ENCODE measurements at regions not wholly inside any gene's neighbourhood (a gene's known extent, or its start where the extent isn't known, plus 50 kb on each side); places are given as distances from the start of the nearest gene placed in this dataset.

- Histone ChIP-seq H3K4me1 (no peaks in the 10 kb centered on the region), H3K9me3 (no peaks in the 10 kb centered on the region), H3K4me3 (no peak overlapping the region), H3K27me3 (no peaks in the 10 kb centered on the region), H3K36me3 (ENCODE audit: low read depth, missing control alignments) (no peaks in the 10 kb centered on the region), H3K27ac (no peak overlapping the region)
- intact Hi-C loops (cut with DNase I; ENCODE audit: low total_unique reads), result no loop called here
- TF ChIP-seq POLR2A (IDR thresholded peaks at IDR 0.05) (no peak), CTCF (IDR thresholded peaks at IDR 0.05) (no peak)
- 65 to 72% methylated on average over 2 of the region's 2 CpGs for WGBS, 2 donors
- no peak for DNase-seq
Measured at GRCh38 chr9:15361737-15362136, 54.7 kb upstream of the TTC39B start.

- Histone ChIP-seq H3K4me3 (no peak overlapping the region), H3K27ac (no peak overlapping the region), H3K9me3 (no peaks in the 10 kb centered on the region), H3K36me3 (ENCODE audit: low read depth, missing control alignments) (no peaks in the 10 kb centered on the region), H3K27me3 (no peaks in the 10 kb centered on the region), H3K4me1 (no peaks in the 10 kb centered on the region)
- TF ChIP-seq CTCF (IDR thresholded peaks at IDR 0.05) (no peak), POLR2A (IDR thresholded peaks at IDR 0.05) (no peak)
- WGBS, 2 donors, result 93 to 95% methylated on average over 4 of the region's 4 CpGs
- DNase-seq, result no peak
- intact Hi-C loops (cut with DNase I; ENCODE audit: low total_unique reads), result no loop called here
Measured at GRCh38 chr9:15357050-15357653, 50.1 kb upstream of the TTC39B start.

Measured in testis (tissue), 2 donors.